ENCODE measurements at regions not wholly inside any gene's neighbourhood (a gene's known extent, or its start where the extent isn't known, plus 50 kb on each side); places are given as distances from the start of the nearest gene placed in this dataset.
"Not testable (repeated sequence)": the region's sequence is repeated elsewhere in the genome, so short reads cannot be mapped to it uniquely, and the experiment has no call there.

DNA sequence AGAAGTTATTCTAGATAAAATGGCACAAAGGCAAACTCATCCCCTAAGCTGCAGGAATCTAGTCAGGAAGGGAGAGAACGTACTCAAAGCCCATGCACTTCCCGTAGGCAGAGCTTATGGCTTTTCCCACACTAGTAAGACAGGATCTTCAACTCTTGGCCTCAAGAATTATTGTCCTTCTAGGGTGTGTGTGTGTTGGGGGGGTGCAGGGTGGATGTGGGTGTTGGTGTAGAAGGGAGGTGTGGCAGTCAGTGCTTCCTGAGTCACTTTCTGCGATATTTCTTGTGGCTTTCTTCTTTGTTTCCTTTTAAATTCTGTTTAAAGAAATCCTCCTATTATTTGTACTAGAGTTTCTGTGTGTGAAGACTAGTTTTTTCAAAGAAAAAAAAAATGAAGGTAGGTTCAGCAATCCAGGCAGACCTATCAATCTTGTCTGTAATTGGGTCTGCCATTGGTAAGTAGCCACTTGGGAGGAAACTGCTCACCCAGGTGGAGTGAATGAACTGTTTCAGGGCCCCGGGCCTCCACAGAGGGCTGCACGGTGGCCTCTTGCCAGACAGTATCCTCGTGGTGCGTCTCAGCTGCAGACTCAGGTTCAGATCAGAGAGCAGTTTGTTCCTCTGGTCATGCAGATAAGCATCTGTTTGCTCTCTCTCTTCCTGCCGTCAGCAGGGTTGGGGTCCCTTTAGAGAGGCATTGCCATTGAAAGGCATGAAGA lies 131.9 kb downstream of the NPR3 start:
- DNase-seq (ENCODE audit: low read depth) = no peak

DNA sequence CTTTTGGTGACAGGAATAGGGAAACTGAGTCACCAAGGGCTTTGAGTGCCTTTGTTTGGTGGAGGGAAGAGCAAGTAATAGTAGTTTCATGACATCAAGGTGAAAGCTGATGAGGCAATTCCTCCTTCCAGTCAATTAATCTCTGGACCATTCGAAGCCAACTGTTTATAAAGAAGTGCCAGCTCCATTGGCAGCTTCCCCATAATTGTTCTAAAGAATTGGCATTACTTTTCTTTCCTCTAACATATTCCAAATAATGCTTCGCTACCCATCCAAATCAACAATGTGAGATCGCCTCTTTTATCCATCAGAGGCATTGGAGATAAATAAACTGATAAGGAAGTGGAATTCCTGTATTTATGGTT lies 132.4 kb downstream of the NPR3 start:
- DNase-seq (ENCODE audit: low read depth) = no peak

DNA sequence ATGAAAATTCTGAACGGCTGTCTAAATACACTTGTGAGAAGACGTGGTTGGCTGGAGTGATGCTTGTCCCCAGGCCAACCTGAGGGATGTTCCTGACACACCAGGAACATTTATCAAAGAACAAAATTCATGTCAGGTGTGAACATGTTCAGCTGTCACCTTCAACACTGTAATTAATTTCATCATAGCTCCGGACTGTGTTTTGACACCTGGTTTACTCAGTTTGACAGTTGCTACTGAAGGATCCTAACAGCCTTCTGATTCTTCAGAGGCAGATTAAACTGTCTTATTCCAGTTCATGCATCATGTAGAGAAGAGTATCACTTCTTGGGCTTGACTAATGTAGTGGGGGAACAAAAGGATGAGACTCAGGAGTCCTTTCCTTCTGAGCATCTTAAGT lies 134.1 kb downstream of the NPR3 start:
- DNase-seq (ENCODE audit: low read depth) = no peak

DNA sequence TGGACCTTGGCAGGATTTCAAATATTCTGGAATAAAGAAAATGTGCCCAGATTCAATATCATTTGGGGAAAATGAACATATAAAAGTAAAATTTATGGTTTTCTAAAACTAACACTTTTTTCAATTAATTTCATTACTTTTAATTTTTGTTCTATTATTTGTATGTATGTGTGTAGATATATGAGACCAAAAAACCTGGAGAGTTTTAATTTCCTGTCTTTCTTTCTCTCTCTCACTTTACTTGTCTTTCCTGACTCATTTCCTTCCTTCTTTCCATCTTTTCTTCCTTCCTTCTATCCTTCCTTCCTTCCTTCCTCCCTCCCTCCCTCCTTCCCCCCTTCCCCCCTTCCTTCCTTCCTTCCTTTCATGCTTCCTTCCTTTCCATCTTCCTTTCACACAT lies 137.0 kb downstream of the NPR3 start:
- DNase-seq (ENCODE audit: low read depth) = no peak

DNA sequence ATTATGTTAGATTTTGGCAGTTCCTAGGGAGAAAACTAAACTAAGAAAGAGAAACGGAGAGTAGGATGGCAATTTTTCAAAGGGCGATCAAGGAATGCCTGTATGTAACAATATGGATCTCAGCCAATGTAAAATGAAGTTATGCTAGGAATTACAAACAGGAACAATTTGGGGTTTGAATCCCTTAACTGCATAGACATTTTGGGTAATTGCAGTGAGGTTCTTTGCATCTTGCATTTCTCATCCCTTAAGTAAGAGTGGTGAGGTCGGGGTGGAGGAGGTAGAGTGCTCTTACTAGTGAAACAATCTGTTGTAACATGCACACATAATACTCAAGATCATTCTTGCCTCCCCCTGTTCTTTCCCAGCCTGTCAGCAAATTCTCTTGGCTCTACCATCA lies 137.6 kb downstream of the NPR3 start:
- DNase-seq (ENCODE audit: low read depth) = no peak

DNA sequence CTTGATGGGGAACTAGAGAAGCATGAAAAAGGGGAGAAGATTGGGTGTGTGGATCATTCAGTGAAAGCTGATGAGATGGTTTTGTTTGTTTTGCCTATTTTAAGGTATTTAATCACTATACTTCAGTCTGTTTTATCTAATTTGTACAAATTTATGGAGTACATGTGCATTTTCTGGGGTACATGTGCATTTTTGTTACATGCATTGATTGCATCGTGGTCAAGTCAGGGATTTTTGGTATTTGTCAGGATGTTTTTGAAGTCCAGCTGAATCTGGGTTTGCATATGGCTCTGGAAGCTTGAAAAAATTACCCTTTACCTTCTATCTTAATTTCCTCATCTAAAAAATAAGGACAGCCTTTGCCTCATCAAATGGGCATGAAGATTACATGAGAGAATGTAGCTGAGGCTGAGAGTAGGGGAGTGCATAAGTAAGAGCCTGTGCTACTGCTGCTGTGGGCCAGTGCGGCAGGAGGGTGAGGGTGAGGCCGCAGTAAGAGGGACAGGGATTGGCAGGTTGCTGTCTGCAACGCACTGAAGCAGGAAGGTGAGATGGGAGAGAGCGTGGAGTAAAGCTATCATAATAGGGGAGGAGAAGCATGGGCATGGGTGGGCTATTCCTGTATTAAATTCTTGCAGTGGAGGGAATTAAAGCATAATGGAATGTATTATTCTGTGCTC lies 139.8 kb downstream of the NPR3 start:
- DNase-seq (ENCODE audit: low read depth) = no peak

DNA sequence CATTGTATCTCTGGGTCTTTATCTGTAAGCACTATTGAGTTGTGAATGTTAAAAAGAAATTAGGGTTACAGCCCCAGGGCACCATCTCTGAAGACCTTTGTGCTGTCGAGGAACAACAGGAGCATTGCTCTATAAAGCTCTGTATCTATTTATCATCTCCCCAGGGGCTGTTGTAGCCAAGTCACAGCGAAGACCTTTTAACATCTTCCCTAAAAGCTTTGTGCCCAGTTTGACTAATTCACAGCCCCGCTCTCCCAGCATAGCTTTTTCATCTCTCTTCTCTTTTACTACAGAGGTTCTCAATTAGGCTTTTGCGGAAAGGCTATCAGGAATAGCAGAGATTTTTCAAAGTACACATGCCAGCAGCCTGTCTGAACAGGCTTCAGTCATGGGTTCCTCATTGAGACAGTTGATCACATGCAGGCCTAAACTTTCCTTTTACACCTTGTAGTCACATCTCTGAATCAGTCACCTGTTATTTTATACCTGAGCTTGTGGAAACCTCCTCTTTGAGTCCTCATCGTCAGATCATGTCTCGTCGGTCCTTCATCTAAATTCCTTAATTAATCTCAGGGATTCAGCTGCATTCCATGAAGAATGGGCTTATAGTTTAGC lies 140.5 kb downstream of the NPR3 start:
- DNase-seq (ENCODE audit: low read depth) = no peak

DNA sequence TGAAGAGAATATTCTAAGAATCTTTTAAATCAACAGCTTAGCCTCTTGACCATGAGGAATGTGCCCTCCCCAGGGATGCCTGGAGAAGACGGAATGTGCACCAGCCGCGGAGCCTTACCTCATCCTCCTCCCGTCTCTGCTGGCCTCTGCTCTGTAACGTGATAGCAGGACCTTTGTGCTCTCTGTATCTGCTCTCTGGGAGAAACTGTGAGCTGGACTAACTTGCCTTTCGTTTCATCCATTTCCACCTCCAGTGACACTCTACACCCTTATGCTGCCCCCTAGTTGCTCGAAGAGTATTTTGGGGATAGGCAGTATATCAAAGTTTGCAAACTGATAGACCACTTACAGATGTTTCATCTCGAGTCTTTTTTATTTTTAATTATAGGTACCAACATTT lies 141.4 kb downstream of the NPR3 start:
- DNase-seq (ENCODE audit: low read depth) = peak; percentile 86

DNA sequence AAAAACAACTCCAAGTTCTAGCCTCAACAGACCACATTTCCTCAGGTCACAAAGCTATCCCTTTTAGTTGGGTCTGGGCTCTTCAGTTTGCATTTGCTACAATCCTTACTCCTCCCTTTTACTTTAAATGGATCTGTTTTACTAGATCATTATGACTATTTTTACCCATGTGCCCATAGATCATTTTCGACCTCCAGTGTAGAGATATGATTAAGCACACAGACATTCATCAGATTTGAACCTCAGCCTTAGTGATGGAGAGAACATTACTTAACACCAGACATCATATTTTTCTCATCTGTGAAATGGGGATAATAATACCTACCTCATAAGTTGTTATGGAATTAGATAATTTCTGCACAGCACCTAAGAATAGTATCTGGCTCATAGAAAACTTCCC lies 141.9 kb downstream of the NPR3 start:
- DNase-seq (ENCODE audit: low read depth) = no peak

DNA sequence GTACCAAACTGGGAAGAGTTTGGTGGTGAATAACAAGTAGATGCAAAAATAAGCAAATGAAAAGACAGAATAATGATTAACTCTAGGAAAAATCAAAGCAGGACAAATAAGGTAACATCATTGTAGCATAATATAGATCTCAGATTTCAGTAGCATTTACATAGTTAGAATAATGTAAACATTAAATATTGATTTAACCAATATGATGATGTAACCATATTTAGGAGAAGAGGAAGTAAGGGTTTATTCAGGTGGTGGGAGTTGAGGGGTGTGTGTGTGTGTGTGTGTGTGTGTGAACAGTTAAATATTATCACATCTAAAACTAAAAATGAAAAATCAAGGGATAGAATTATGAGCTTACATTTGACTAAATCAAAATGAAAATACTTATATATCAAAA lies 143.4 kb downstream of the NPR3 start:
- no peak for DNase-seq (ENCODE audit: low read depth)

DNA sequence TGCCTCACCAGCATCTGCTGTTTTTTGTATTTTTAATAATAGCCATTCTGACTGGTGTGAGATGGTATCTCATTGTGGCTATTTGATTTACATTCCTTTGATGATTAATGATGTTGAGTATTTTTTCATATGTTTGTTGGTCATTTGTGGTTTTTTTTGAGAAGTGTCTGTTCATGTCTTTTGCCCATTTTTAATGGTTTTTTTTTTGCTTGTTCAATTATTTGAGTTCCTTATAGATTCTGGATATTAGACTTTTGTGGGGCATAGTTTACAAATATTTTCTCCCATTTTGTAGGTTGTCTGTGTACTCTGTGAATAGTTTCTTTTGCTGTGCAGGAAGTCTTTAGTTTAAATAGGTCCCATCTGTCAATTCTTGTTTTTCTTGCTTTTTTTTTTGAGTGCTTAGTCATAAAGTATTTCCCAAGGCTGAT lies 148.1 kb downstream of the NPR3 start:
- no peak for DNase-seq (ENCODE audit: low read depth)

DNA sequence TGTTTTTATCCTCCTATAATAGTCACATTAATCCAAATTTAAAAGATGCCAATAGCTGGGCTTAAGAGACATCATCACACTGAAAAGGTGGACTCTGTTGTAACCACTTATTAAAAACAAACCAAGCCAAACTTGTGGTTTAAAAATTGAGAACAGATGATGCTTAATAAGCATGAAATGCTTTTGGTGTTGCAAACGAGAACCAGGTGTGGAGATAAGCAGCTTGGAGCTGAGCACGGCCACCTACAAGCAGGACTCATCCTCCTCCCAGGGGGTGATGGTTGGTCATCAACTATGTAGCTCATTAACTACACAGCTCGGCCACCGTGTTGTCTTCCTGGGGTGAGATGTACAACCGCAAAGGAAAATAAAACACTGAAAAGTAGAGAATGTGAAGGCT lies 154.4 kb downstream of the NPR3 start:
- no peak for DNase-seq (ENCODE audit: low read depth)

DNA sequence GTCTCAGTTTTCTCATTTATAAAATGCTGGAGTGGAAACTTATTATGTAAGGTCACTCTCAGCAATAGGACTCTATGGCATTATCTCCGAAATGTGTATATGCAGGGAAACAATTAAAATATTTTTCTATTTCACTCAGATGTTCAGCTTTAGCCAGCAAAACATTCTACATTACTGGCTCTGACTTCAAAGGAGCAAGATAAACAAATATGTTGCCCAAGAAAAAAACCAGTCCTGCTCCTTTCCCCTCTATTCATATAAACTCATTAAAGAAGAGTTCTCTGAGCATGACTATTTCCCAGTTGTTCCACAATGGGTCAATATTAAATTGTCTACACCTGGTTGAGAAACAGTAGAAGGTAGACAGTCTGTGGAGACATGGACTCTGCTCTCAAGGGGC lies 155.0 kb downstream of the NPR3 start:
- no peak for DNase-seq (ENCODE audit: low read depth)

DNA sequence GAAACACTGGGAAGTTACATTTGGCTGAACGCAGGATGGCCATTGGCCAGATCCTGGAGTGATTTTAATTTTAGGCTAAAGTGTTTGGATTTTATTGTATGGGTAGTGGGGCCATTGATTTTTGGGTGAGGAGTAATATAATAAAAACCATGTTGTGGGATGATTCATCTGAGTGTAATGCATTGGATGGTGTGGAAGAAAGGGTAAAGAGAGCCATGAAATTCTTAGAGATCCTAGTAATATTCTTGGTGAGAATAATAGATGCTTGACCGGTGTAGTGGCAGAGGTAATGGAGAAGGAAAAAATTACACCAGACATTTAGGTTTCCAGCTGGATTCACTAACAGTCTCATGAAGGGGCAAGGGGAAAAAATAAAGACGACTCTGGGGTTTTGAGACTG lies 158.1 kb downstream of the NPR3 start:
- DNase-seq (ENCODE audit: low read depth) = no peak

DNA sequence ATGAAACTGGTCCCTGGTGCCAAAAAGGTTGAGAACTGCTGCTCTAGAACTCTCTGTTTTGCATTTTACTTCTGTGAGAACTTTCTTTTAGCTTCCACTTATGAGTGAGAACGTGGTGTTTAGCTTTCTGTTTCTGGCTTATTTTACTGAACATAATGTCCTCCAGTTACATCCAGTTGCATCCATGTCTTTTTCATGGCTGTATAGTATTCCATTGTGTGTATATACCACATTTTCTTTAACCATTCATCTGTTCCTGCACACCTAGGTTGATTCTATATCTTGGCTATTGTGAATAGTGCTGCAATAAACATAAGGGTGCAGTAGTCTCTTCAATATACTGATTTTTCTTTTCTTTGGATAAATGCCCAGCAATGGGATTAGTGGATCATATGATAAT lies 165.7 kb downstream of the NPR3 start:
- no peak for DNase-seq (ENCODE audit: low read depth)

DNA sequence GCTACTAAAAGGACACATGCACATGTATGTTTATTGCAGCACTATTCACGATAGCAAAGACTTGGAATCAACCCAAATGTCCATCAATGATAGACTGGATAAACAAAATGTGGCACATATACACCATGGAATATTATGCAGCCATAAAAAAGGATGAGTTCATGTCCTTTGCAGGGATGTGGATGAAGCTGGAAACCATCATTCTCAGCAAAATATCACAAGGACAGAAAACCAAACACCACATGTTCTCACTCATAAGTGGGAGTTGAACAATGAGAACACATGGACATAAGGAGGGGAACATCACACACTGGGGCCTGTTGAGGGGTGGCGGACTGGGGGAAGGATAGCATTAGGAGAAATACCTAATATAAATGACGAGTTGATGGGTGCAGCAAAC lies 168.2 kb downstream of the NPR3 start:
- not testable (repeated sequence) for DNase-seq (ENCODE audit: low read depth)

DNA sequence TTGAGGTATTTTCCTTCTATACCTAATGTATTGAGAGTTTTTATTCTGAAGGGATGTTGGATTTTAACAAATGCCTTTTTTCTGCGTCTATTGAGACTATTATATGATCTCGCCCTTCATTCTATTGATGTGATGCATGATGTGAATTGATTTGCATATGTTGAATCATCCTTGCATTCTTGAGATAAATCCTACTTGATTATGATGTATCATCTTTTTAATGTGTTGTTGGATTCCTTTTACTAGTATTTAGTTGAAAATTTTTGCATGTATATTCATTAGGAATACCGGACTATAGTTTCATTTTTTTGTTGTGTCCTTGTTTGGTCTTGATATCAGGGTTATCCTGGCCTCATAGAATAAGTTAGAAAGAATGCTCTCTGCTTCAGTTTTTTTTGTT lies 169.7 kb downstream of the NPR3 start:
- no peak for DNase-seq (ENCODE audit: low read depth)

DNA sequence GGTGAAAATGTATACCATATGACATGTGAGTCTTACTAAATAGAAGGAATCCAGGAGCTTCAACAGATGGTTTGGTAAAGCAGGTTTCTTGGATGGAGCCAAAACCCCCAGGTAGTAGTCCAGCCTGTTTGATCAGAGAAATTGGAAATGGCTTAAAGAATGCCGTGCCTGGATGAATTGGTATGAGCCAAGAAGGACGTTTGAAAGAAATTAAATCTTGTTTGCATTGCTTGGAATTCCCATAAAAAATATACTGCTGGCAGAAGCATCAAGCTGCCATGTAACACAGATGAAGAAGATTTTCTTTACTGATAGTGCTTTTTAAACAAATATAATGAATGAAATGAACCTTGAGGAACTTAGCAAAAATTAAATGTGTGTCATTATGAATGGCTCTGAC lies 176.3 kb downstream of the NPR3 start:
- DNase-seq (ENCODE audit: low read depth) = no peak

DNA sequence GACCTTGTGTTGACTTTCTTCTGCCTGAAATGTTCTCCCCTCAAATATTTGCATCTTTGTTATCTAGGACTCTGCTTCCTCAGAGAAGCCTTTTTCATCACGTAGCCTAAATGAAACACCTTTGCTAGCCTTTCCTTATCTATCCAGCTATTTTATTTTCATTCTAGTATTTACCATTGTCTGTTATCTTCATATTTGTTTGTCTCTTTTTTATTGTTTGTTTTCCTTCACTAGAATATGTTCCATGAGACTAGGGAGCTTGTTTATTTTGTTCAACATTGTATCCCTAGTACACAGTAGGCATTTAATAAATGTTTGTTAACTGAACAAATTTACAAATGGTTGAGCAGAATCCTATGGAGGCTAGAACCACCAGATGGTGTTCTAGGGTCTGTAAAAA lies 178.0 kb downstream of the NPR3 start:
- DNase-seq (ENCODE audit: low read depth) = no peak

DNA sequence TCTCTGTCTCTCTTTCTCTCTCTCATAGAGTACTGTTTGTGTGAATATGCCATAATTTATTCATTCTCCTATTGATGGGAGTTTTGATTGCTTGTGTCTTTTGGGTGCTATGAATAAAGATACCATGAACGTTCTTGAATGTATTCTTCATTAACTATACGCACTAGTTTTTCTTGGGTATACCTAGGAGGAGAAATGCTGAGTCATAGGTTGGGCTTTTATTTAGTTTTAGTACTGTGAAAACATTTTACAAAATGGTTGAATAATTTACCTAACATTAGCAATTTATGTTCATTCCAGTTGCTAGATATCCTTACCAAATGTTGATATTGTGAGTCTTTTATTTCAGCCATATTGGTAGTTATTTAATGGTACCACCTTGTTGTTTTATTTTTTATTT lies 192.5 kb downstream of the NPR3 start:
- DNase-seq (ENCODE audit: low read depth) = no peak

DNA sequence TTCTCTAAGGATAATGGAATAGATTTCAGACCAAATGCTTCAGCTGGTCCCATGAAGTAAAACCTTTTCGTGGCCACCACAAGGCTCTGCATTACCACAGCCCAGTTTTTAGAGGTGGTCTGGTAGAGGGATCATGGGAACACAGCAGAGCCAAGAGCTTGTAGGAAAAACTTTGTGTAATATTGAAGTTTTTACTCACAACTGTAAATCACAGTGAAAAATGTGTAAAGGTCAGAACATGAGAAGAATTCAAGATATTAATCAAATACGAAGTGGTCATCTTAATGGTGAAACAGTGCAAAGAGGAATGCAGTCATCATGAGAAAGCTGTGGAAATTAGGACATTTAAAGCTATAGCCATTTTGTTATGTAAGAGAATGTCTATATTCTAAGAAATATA lies 197.5 kb downstream of the NPR3 start:
- DNase-seq (ENCODE audit: low read depth) = no peak

DNA sequence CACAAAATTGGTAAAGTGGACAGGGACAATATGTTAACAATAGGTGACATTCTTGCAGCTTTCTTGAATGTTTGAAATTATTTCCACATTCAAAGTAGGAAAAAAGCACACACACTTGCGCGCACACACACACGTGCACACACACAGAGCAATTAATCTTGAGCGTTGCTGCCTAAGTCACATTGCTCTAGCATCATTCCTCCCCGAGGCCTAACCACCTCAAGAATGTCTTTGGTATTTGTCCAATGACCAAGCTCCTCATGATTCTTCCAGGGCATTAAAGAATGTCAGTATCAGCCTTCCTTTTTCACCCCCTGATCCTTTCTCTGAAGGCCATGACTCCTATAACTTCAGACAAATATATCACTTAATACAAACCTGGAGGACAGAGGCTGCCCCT lies 198.1 kb downstream of the NPR3 start:
- DNase-seq (ENCODE audit: low read depth) = peak; percentile 6

DNA sequence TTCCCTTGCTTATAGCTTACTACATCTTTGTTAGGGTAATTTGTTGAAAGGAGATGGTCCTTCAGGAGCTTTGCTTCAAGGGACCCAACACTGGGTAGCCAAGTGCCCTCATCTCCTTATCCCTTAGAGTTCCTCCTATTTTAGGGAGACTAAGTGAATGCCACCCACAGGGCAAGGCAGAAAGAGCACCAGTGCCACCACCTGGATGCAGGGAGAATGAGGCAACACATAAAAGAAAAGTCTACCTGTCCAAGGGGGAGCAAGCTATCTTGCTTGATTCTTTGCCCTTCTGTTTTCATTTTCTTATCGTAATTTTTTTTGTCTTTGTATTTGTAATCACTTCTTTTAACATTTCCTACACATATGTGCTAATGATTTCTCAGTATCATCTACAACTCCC lies 205.5 kb downstream of the NPR3 start:
- DNase-seq (ENCODE audit: low read depth) = peak; percentile 51

Data from myocyte (in vitro differentiated cells).